ENCODE measurements at regions not wholly inside any gene's neighbourhood (a gene's known extent, or its start where the extent isn't known, plus 50 kb on each side); places are given as distances from the start of the nearest gene placed in this dataset.

DNA sequence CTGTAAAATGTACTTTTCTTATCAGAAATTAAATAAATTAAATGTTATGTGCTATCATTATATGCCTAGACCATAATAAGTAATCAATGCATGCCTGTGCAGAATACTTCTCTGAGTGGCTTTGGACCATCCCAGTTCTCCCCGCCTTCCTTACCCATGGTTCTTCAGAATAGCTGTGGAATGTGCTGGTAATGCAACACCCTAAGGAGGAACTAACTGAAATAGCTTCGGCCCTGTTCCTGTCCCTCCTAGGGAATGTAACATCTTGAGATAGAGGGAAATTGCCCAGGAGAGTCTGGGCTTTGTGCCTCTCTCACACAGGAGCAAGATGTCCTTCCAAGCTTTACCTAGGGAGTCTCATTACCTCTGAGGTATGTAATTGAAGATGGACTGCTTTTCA is 693.6 kb upstream of the HS3ST1 start:
- no peaks in the 10 kb centered on the region for H4K20me1 ChIP-seq (ENCODE audit: low read length)
- no peak for DNase-seq
- BruUV-seq (replicated peaks), result no TSS peak
- H3F3A ChIP-seq (ENCODE audit: low read length, unreplicated experiment), result no peaks in the 10 kb centered on the region
- POLR2A ChIA-PET (ENCODE audit: unreplicated experiment), result no interaction called here
- H3K4me3 ChIP-seq (ENCODE audit: low read length), result no peak overlapping the region
- TF ChIP-seq, protein P1, sequence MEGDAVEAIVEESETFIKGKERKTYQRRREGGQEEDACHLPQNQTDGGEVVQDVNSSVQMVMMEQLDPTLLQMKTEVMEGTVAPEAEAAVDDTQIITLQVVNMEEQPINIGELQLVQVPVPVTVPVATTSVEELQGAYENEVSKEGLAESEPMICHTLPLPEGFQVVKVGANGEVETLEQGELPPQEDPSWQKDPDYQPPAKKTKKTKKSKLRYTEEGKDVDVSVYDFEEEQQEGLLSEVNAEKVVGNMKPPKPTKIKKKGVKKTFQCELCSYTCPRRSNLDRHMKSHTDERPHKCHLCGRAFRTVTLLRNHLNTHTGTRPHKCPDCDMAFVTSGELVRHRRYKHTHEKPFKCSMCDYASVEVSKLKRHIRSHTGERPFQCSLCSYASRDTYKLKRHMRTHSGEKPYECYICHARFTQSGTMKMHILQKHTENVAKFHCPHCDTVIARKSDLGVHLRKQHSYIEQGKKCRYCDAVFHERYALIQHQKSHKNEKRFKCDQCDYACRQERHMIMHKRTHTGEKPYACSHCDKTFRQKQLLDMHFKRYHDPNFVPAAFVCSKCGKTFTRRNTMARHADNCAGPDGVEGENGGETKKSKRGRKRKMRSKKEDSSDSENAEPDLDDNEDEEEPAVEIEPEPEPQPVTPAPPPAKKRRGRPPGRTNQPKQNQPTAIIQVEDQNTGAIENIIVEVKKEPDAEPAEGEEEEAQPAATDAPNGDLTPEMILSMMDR (conservative IDR thresholded peaks at IDR 0.05; ENCODE audit: low read depth, low read length), result no peak
- TF ChIP-seq EZH2phosphoT487 (IDR thresholded peaks at IDR 0.05; ENCODE audit: borderline replicate concordance, low read length) (no peak), EZH2 (IDR thresholded peaks at IDR 0.05; ENCODE audit: low read length, unreplicated experiment) (no peak)
- no peak overlapping the region for H3K9ac ChIP-seq (ENCODE audit: low read length)
- H3K79me2 ChIP-seq (ENCODE audit: low read length), result no peaks in the 10 kb centered on the region
- intact Hi-C loops (cut with micrococcal nuclease), result no loop called here
- H3K4me2 ChIP-seq (ENCODE audit: low read length), result no peak overlapping the region
- H3K9me2 ChIP-seq (replicated peaks; ENCODE audit: low read length), result no peaks in the 10 kb centered on the region
- no peak for ATAC-seq
- H3K27me3 ChIP-seq (ENCODE audit: low read length), result no peaks in the 10 kb centered on the region
- no peak overlapping the region for H3K27ac ChIP-seq (ENCODE audit: low read length)
- CTCF ChIA-PET, result no interaction called here
- H3K4me1 ChIP-seq (ENCODE audit: insufficient read depth, low read length), result no peaks in the 10 kb centered on the region
- no peaks in the 10 kb centered on the region for H3K36me3 ChIP-seq (ENCODE audit: low read depth, low read length)
- H2AFZ ChIP-seq (ENCODE audit: low read length), result no peak overlapping the region
- no peaks in the 10 kb centered on the region for H3K9me3 ChIP-seq (ENCODE audit: low read length)

DNA sequence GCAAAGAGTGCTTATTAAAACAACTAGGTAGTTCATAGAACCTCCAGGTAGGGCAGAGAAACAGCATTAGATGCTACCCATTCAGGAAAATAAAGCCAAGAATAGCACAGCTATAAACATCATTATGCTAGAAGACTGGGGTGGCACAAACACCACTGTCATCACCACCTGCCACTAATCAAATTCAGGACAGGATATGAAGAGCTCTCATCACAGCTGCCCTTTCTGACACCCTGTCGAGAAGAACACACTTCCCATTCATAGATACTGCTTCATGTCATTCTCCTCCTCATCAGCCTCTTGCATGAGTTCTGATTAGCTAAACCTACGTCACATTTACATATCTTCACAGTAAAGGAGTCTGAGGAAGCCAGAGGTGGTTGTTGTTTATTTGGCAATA is 692.3 kb upstream of the HS3ST1 start:
- ATAC-seq (no peak), DNase-seq (no peak)
- H3F3A ChIP-seq (ENCODE audit: low read length, unreplicated experiment), result no peaks in the 10 kb centered on the region
- H3K4me2 ChIP-seq (ENCODE audit: low read length), result no peak overlapping the region
- H3K9me2 ChIP-seq (replicated peaks; ENCODE audit: low read length), result no peaks in the 10 kb centered on the region
- POLR2A ChIA-PET (ENCODE audit: unreplicated experiment), result no interaction called here
- no TSS peak for BruUV-seq (replicated peaks)
- H3K79me2 ChIP-seq (ENCODE audit: low read length), result no peaks in the 10 kb centered on the region
- intact Hi-C loops (cut with micrococcal nuclease), result no loop called here
- no peak overlapping the region for H3K27ac ChIP-seq (ENCODE audit: low read length)
- H3K4me3 ChIP-seq (ENCODE audit: low read length), result no peak overlapping the region
- H3K4me1 ChIP-seq (ENCODE audit: insufficient read depth, low read length), result no peaks in the 10 kb centered on the region
- H2AFZ ChIP-seq (ENCODE audit: low read length), result no peak overlapping the region
- H3K9ac ChIP-seq (ENCODE audit: low read length), result no peak overlapping the region
- no peaks in the 10 kb centered on the region for H3K27me3 ChIP-seq (ENCODE audit: low read length)
- H3K9me3 ChIP-seq (ENCODE audit: low read length), result no peaks in the 10 kb centered on the region
- no peak for TF ChIP-seq EZH2 (IDR thresholded peaks at IDR 0.05; ENCODE audit: low read length, unreplicated experiment)
- TF ChIP-seq EZH2phosphoT487 (IDR thresholded peaks at IDR 0.05; ENCODE audit: borderline replicate concordance, low read length), result no peak
- TF ChIP-seq, protein P1 (conservative IDR thresholded peaks at IDR 0.05; ENCODE audit: low read depth, low read length), result no peak
- no peaks in the 10 kb centered on the region for H4K20me1 ChIP-seq (ENCODE audit: low read length)
- H3K36me3 ChIP-seq (ENCODE audit: low read depth, low read length), result no peaks in the 10 kb centered on the region
- CTCF ChIA-PET, result no interaction called here

DNA sequence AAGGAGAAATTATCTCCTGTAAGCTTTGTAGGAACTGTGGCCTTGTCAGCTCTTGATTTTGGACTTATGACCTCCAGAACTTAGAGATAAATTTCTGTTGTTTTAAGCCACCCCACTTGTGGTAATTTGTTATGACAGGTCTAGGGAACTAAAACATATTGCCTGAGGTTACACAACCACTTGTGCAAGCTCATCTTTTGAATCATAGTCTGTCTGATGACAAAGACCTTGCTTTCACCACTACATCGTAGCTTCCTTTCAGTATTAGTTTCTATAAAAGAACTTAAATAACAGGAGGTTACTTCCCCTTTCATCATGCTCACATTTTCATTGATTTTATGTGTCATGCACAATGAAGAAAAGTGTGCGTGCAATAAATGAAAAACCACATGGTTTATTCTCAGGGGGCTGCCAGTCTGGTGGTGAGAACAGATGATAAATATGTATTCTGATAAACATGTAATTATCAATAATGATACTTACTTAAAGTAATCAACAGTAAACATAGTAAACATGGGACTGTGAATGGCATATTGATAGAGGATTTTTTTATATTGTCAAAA is 690.0 kb upstream of the HS3ST1 start:
- no peak overlapping the region for H2AFZ ChIP-seq (ENCODE audit: low read length)
- intact Hi-C loops (cut with micrococcal nuclease), result no loop called here
- DNase-seq (no peak), ATAC-seq (no peak)
- H4K20me1 ChIP-seq (ENCODE audit: low read length), result no peaks in the 10 kb centered on the region
- no peak overlapping the region for H3K27ac ChIP-seq (ENCODE audit: low read length)
- H3F3A ChIP-seq (ENCODE audit: low read length, unreplicated experiment), result no peaks in the 10 kb centered on the region
- H3K27me3 ChIP-seq (ENCODE audit: low read length), result no peaks in the 10 kb centered on the region
- no peak for TF ChIP-seq EZH2 (IDR thresholded peaks at IDR 0.05; ENCODE audit: low read length, unreplicated experiment)
- no peak for TF ChIP-seq EZH2phosphoT487 (IDR thresholded peaks at IDR 0.05; ENCODE audit: borderline replicate concordance, low read length)
- TF ChIP-seq, protein P1 (conservative IDR thresholded peaks at IDR 0.05; ENCODE audit: low read depth, low read length), result no peak
- no peaks in the 10 kb centered on the region for H3K9me3 ChIP-seq (ENCODE audit: low read length)
- H3K79me2 ChIP-seq (ENCODE audit: low read length), result no peaks in the 10 kb centered on the region
- ChIA-PET POLR2A (ENCODE audit: unreplicated experiment) (no interaction called here), CTCF (no interaction called here)
- BruUV-seq (replicated peaks), result no TSS peak
- no peak overlapping the region for H3K9ac ChIP-seq (ENCODE audit: low read length)
- H3K4me3 ChIP-seq (ENCODE audit: low read length), result no peak overlapping the region
- no peak overlapping the region for H3K4me2 ChIP-seq (ENCODE audit: low read length)
- H3K36me3 ChIP-seq (ENCODE audit: low read depth, low read length), result no peaks in the 10 kb centered on the region
- no peaks in the 10 kb centered on the region for H3K4me1 ChIP-seq (ENCODE audit: insufficient read depth, low read length)
- no peaks in the 10 kb centered on the region for H3K9me2 ChIP-seq (replicated peaks; ENCODE audit: low read length)

All from PC-3 (cell line).